HPDE6-E6E7 (cell line): ENCODE measurements at regions not wholly inside any gene's neighbourhood (a gene's known extent, or its start where the extent isn't known, plus 50 kb on each side); places are given as distances from the start of the nearest gene placed in this dataset.

ENCODE experiments used
- DNase-seq: peaks from one replicate; pipeline ENCODE4 v3.0.0; 2011; ENCODE audit warnings: missing footprints; ENCODE audit errors: extremely low spot score

GRCh38 chr1:172980971-172981370 is 69.8 kb downstream of the TNFSF18 start:
- DNase-seq, result no peak
